GM18511 (cell line): ENCODE measurements at regions not wholly inside any gene's neighbourhood (a gene's known extent, or its start where the extent isn't known, plus 50 kb on each side); places are given as distances from the start of the nearest gene placed in this dataset.
"Not testable (repeated sequence)": the region's sequence is repeated elsewhere in the genome, so short reads cannot be mapped to it uniquely, and the experiment has no call there.

Source experiments
- ATAC-seq: cut with Tn5 transposase; IDR thresholded peaks from one replicate; pipeline ENCODE4 v1.9.1; 2021; ENCODE audit warnings: mild to moderate bottlenecking, moderate library complexity; ENCODE audit not compliant: unreplicated experiment

- ATAC-seq, result no peak
These were observed 452.1 kb upstream of the RASGRP1 start for GRCh38 chr15:39016706-39017105.

GRCh38 chr15:39018966-39019365 lies 454.4 kb upstream of the RASGRP1 start:
- no peak for ATAC-seq

GRCh38 chr15:39021341-39021740 lies 456.7 kb upstream of the RASGRP1 start:
- ATAC-seq, result no peak

GRCh38 chr15:39022532-39023305 lies 458.1 kb upstream of the RASGRP1 start:
- ATAC-seq, result no peak

DNA sequence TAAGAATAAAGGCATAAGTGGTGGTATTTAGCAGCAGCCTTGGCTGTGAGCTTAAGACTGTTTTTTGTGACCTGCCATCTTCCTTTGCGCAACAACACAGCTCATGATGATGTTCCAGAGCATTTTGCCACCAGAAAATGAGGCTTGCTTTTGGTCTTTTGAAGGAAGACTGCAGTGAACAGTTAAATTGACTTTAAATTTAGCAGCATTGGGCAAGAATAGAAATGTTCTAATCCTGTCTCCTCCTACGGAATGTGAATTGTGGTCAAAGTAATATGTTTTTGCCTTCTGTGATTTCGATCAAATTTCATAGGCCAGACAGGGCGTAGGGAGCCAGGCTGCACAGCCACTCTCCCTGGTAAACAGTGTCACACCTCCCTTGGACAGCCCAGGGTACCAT lies 460.7 kb upstream of the RASGRP1 start:
- no peak for ATAC-seq

GRCh38 chr15:39025881-39026280 lies 461.3 kb upstream of the RASGRP1 start:
- ATAC-seq, result no peak

DNA sequence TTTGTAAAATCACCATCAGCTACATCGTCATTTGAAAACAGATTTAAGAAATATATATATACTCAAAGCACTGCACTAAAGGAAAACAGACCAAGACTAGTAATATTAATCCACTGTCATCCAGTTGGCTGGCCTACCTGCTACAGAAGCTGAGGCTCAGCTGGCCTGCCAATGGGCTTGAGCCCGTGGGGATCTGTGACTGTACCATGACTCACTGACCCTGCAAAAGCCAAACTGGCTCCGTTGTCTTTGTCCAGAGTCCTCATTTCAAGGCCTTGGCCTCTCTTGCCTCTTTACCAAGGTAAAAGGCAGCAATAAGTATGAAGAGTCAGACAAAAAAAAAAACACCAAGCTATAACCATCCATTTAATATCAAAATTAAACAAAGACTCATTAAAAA lies 463.5 kb upstream of the RASGRP1 start:
- ATAC-seq, result no peak

DNA sequence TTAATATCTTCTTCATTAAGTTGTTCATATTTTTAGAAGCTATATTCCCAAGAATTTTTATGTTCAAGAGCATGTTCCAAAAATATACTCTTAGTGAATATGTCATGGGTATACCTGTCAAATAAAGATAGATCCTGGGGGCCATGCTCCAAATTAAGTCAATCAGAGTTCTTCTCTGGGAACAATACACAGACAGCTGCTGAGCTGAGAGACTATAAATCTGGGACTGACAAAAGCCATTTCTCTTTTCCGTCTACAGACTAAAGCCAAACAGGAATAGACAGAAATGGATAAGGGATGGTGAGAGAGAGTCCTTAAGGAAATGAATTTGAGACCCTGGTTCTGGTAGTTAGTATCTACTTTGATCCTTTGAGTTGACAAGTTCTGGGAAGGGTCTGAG lies 465.1 kb upstream of the RASGRP1 start:
- ATAC-seq, result no peak

GRCh38 chr15:39030291-39031070 lies 465.9 kb upstream of the RASGRP1 start:
- no peak for ATAC-seq

DNA sequence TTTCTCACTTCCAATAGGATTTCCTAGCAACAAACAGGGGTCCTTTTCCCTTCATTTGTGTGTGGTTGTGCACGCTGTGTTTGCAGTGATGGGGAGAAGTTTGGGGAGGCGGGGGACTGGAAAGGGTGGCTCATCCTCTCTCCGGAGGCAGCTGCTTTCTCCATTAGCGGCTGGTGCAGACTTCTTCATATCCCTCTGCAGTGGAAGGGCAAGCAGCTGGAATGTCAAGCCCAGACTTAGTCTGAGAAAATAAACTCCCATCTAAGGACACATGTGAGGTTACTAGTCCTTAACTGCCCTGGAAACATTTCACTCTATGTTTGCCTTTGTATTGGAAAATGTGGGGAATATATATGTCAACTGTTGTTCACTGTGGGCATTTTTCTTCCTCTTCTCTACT lies 467.0 kb upstream of the RASGRP1 start:
- no peak for ATAC-seq

GRCh38 chr15:39034816-39035215 lies 470.2 kb upstream of the RASGRP1 start:
- no peak for ATAC-seq

DNA sequence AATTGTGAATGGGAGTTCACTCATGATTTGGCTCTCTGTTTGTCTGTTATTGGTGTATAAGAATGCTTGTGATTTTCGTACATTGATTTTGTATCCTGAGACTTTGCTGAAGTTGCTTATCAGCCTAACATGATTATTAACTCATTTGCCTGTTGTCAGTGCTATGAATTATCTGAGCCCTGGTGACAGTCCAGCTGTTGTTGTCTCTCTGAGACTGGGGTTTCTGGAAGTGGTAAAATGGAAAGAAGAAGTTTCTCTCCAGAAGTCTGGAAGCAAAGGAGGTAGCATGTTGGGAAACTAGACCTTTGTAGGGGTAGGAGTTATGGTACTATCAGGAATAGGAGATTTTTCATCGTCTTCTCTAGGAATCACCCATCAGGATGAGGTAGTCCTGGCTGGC lies 473.0 kb upstream of the RASGRP1 start:
- not testable (repeated sequence) for ATAC-seq

DNA sequence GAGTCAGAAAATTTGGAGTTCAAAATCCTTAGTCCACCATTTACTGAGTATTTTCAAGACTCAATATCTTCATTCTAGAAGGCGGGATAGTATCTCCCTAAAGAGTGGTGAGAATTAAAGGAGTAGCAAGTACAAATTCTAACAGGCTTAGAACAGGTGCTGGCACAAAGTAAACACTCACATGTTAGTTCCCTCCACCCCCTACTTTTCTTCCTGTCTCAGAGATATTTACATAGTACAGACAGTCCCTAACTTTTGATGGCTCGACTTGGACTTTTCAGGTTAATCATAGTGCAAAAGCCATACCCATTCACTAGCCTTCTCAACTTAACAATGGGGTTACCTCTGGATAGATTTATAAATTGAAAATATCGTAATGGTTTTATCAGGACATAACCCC lies 476.2 kb upstream of the RASGRP1 start:
- no peak for ATAC-seq

DNA sequence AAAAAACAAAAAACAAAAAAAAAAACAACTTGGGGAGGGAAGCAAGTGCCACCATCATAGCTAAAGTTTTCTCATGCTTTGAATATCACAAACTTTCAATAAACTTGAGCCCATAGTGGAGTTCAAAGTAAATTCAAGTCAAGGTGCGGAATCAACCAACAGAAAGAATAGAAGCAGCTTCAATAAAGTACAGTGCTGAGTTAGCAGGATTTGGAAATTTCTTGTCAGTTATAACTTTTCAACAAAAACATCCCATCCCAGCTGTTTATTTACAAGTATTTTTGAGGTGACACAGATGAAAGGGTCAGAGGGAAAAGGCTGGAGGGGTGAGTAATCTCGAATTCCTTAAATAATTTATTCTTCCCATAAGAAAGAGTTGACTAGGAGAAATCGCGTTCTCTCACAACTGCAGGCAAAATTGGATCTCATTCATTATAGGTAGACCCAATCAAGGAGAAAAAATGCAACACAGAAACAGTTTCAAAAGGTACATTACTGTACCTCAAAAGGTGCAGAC lies 477.4 kb upstream of the RASGRP1 start:
- ATAC-seq, result no peak

GRCh38 chr15:39051626-39052322 lies 487.2 kb upstream of the RASGRP1 start:
- no peak for ATAC-seq

- no peak for ATAC-seq
These were observed 487.7 kb upstream of the RASGRP1 start for GRCh38 chr15:39052323-39052705.

GRCh38 chr15:39053480-39053879 lies 488.9 kb upstream of the RASGRP1 start:
- ATAC-seq, result no peak

GRCh38 chr15:39054128-39054732 lies 489.6 kb upstream of the RASGRP1 start:
- ATAC-seq, result no peak

- ATAC-seq, result no peak
These were observed 491.7 kb upstream of the RASGRP1 start for GRCh38 chr15:39056357-39056756.

DNA sequence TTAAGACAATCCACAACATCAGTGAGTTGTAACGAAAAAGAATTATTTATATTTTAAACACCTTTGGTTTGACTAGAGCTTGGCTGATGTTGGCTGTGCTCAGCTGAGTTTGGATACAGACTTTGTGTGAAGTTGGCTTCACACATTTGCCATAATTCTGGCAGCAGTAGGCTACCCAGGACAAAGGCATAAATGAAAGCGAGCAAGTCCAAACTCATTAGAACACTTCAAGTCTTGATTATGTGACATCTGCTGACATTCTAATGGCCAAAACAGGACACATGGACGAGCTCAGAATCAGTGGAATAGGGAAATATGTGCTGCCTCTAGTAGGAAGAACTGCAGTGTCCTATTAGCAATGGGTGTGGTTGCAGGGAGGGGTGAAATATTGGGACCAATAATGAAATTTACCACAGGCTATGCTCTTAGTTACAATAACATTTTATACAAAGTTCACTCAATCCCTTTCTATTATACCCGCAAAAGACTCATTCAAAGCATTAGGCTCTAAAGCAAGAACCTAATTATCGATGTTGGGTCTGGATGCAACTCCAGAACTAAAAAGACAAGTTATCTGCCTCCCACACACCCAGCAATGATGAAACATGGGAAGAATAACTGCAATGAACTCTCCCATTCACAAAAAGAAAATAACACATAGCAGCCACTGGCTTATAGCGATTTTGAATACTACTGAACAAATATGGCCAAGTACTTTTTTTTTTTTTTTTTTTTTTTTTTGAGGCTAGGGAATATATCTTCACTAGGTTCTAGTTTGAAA lies 493.9 kb upstream of the RASGRP1 start:
- ATAC-seq, result no peak
